ENCODE measurements at regions not wholly inside any gene's neighbourhood (a gene's known extent, or its start where the extent isn't known, plus 50 kb on each side); places are given as distances from the start of the nearest gene placed in this dataset.

DNA sequence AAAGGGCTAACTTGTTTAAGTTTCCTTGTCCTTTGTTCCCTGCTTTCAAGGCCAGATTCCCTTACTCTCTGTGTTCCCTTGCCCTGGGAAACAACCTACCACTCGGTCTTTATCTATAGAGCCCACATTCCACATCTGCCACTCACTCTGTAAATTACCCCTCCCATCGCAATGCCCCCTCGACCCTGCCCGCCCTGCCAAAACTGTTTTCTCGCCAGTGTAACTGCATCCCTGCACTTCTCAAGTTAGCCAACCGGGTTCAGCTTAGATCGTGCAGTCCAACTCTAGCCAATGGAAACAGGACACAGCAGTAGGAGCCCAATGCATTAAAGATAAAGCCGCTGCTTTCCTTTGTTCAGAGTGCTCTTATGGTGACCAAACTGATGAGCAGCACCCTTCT is 263.6 kb downstream of the TBL1XR1 start:
- Histone ChIP-seq H3K4me1 (peaks cover 0 to 6% of the 10 kb centered on the region in 2 donors), H3K9me3 (no peaks in the 10 kb centered on the region), H3K27me3 (no peaks in the 10 kb centered on the region), H3K27ac (no peak overlapping the region), H3K36me3 (no peaks in the 10 kb centered on the region), H3K4me3 (no peak overlapping the region)
- no peak for DNase-seq (ENCODE audit: low spot score in 2 of 2)
- TF ChIP-seq, protein P1, sequence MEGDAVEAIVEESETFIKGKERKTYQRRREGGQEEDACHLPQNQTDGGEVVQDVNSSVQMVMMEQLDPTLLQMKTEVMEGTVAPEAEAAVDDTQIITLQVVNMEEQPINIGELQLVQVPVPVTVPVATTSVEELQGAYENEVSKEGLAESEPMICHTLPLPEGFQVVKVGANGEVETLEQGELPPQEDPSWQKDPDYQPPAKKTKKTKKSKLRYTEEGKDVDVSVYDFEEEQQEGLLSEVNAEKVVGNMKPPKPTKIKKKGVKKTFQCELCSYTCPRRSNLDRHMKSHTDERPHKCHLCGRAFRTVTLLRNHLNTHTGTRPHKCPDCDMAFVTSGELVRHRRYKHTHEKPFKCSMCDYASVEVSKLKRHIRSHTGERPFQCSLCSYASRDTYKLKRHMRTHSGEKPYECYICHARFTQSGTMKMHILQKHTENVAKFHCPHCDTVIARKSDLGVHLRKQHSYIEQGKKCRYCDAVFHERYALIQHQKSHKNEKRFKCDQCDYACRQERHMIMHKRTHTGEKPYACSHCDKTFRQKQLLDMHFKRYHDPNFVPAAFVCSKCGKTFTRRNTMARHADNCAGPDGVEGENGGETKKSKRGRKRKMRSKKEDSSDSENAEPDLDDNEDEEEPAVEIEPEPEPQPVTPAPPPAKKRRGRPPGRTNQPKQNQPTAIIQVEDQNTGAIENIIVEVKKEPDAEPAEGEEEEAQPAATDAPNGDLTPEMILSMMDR (IDR thresholded peaks at IDR 0.05), result no peak
- intact Hi-C loops (cut with DNase I), result no loop called here

DNA sequence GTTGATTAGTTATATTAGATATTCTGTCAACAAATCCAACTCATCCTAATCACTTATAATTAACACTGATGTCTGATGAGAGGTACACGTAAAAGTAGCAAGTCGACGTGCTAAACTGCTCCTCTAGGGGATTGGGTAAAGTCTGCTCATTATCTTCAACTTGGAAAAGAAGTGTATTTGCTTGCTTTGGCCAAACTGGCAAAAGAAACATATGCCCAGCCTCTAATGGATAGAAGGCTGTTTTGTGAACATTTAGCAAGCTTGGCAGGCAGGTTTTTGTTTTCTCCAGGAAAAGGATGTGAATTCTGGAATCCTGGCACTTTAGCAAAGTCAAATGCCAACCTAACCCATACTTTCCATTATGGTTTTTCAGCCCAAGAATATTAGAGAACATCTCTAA is 264.8 kb downstream of the TBL1XR1 start:
- Histone ChIP-seq H3K27ac (peak overlapping the region in 1 of 2 donors; percentile 40), H3K27me3 (no peaks in the 10 kb centered on the region), H3K4me3 (no peak overlapping the region), H3K36me3 (no peaks in the 10 kb centered on the region), H3K9me3 (no peaks in the 10 kb centered on the region), H3K4me1 (peaks cover 0 to 4% of the 10 kb centered on the region in 2 donors)
- TF ChIP-seq, protein P1 (IDR thresholded peaks at IDR 0.05), result no peak
- no peak for DNase-seq (ENCODE audit: low spot score in 2 of 2)
- intact Hi-C loops (cut with DNase I), result no loop called here

- Histone ChIP-seq H3K4me1 (peaks cover 0 to 4% of the 10 kb centered on the region in 2 donors), H3K27ac (peak overlapping the region in 1 of 2 donors; percentile 40), H3K4me3 (no peak overlapping the region), H3K36me3 (no peaks in the 10 kb centered on the region), H3K9me3 (no peaks in the 10 kb centered on the region), H3K27me3 (no peaks in the 10 kb centered on the region)
- intact Hi-C loops (cut with DNase I), result no loop called here
- TF ChIP-seq, protein P1 (IDR thresholded peaks at IDR 0.05), result no peak
- DNase-seq (ENCODE audit: low spot score in 2 of 2), result no peak
Measured at GRCh38 chr3:176931991-176932390, 265.3 kb downstream of the TBL1XR1 start.

DNA sequence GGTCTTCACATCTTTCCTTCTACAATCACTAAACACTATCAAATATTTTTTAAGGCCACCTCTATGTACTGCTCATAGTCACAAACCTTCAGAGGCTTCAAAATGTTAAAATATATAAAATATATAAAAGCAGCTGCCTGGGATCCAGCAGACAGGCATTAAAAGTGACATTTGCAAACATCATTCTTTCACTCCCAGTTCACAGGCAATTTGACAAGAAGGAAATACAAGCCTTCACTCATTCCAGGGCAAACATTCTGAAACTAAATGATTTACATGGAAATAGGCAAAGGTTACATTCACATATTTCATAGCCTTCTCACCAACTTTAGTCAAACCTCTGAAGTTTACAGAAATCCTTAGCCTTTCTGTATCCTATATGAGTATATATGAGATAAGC is 266.3 kb downstream of the TBL1XR1 start:
- intact Hi-C loops (cut with DNase I), result no loop called here
- H3K36me3 ChIP-seq, result no peaks in the 10 kb centered on the region
- H3K27ac ChIP-seq, result peak overlapping the region in 1 of 2 donors; percentile 10
- no peaks in the 10 kb centered on the region for H3K9me3 ChIP-seq
- no peak for DNase-seq (ENCODE audit: low spot score in 2 of 2)
- TF ChIP-seq, protein P1 (IDR thresholded peaks at IDR 0.05), result no peak
- H3K27me3 ChIP-seq, result no peaks in the 10 kb centered on the region
- H3K4me1 ChIP-seq, result peaks cover 0 to 4% of the 10 kb centered on the region in 2 donors
- no peak overlapping the region for H3K4me3 ChIP-seq

DNA sequence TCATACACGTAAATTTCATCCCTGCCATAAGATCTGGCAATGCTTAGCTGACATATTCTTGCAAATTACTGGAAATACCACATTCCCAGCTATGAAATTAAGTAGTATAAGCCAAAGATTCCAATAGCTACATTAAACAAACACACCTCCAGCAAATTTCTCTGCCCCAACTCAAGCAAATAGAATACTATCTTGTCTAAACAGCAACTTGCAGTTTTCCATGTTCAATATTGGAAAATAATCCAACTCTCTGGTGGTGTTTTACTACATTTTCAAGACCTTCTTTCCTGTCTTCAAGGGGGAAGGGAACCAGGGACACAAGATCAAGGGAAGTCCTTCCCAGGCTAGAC is 268.7 kb downstream of the TBL1XR1 start:
- intact Hi-C loops (cut with DNase I), result no loop called here
- TF ChIP-seq, protein P1 (IDR thresholded peaks at IDR 0.05), result no peak
- Histone ChIP-seq H3K27me3 (no peaks in the 10 kb centered on the region), H3K36me3 (no peaks in the 10 kb centered on the region), H3K27ac (no peak overlapping the region), H3K4me3 (no peak overlapping the region), H3K4me1 (peaks cover 0 to 4% of the 10 kb centered on the region in 2 donors), H3K9me3 (no peaks in the 10 kb centered on the region)
- DNase-seq (ENCODE audit: low spot score in 2 of 2), result no peak
